ENCODE measurements at regions not wholly inside any gene's neighbourhood (a gene's known extent, or its start where the extent isn't known, plus 50 kb on each side); places are given as distances from the start of the nearest gene placed in this dataset.

DNA sequence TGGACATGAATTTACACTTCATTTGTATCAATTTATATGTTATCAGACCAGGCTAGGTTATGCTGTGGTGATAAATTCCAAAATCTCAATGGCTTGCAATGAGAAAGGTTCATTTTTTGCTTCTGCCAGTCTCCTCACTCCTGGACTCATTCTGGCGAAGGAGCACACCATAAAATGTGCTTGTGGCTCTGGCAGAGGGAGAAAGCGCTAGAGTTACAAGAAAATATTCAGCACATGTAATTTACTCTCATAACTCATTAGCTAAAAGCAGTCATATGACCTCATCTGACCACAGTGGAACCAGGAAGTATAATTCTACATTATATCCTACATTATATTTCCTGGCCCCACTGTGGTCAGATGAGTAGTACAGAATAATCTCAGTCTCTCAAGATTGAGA is 193.8 kb downstream of the BCHE start:
- Histone ChIP-seq H3K27ac (no peak overlapping the region), H3K36me3 (no peaks in the 10 kb centered on the region)

DNA sequence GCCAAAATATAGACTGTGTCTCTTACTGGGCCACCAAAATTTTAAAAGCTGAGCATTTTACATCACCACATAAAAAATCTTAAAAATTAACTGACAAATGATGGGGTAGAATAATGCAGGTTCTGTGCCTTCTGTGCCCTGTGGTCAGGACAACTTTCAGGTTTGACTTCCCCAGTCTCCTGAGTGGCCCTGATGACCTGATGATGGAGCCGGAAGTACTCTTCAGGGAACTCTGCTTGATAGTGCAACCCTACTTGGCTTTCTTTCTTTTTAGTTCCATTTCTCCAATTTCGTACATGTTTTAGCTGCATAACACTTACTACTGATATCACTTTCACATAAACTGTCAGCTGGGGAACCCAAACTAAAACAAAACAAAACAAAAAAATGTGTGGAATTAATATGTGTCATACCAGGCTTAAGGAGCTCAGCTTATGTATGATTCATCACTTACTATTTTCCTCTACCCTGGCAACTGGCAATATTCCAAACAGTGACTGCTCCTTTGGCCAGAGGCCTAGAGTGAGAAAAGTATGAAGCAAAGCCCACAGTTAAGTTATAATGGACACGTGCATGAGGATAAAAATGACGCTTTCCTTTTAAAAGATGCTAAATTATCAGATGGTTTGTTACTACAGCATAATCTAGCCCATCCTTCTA is 194.3 kb downstream of the BCHE start:
- intact Hi-C loops (cut with DNase I): no loop called here
- H3K9me3 ChIP-seq: no peaks in the 10 kb centered on the region
- 7 to 14% (median 10%) methylated on average over 4 of the region's 4 CpGs for WGBS, 3 donors
- peak in 2 of 5 donors; percentile 15 to 23 for DNase-seq
- no peaks in the 10 kb centered on the region for H3K36me3 ChIP-seq
- no peak overlapping the region for H3K27ac ChIP-seq
- TF ChIP-seq POLR2A (IDR thresholded peaks at IDR 0.05): no peak
- H3K4me3 ChIP-seq: no peak overlapping the region
- no peaks in the 10 kb centered on the region for H3K4me1 ChIP-seq (ENCODE audit: insufficient read depth)
- no peaks in the 10 kb centered on the region for H3K27me3 ChIP-seq

More for the DNA sequence above, 193.8 kb downstream of the BCHE start:
- TF ChIP-seq, protein P1, sequence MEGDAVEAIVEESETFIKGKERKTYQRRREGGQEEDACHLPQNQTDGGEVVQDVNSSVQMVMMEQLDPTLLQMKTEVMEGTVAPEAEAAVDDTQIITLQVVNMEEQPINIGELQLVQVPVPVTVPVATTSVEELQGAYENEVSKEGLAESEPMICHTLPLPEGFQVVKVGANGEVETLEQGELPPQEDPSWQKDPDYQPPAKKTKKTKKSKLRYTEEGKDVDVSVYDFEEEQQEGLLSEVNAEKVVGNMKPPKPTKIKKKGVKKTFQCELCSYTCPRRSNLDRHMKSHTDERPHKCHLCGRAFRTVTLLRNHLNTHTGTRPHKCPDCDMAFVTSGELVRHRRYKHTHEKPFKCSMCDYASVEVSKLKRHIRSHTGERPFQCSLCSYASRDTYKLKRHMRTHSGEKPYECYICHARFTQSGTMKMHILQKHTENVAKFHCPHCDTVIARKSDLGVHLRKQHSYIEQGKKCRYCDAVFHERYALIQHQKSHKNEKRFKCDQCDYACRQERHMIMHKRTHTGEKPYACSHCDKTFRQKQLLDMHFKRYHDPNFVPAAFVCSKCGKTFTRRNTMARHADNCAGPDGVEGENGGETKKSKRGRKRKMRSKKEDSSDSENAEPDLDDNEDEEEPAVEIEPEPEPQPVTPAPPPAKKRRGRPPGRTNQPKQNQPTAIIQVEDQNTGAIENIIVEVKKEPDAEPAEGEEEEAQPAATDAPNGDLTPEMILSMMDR (IDR thresholded peaks at IDR 0.05): no peak
- TF ChIP-seq POLR2A (IDR thresholded peaks at IDR 0.05) (no peak), EP300 (IDR thresholded peaks at IDR 0.05) (no peak)
- 78 to 82% (median 81%) methylated on average over 2 of the region's 2 CpGs for WGBS, 3 donors
- Histone ChIP-seq H3K27me3 (no peaks in the 10 kb centered on the region), H3K4me1 (ENCODE audit: insufficient read depth) (no peaks in the 10 kb centered on the region), H3K9me3 (no peaks in the 10 kb centered on the region), H3K4me3 (no peak overlapping the region)
- intact Hi-C loops (cut with DNase I): no loop called here
- DNase-seq: no peak

DNA sequence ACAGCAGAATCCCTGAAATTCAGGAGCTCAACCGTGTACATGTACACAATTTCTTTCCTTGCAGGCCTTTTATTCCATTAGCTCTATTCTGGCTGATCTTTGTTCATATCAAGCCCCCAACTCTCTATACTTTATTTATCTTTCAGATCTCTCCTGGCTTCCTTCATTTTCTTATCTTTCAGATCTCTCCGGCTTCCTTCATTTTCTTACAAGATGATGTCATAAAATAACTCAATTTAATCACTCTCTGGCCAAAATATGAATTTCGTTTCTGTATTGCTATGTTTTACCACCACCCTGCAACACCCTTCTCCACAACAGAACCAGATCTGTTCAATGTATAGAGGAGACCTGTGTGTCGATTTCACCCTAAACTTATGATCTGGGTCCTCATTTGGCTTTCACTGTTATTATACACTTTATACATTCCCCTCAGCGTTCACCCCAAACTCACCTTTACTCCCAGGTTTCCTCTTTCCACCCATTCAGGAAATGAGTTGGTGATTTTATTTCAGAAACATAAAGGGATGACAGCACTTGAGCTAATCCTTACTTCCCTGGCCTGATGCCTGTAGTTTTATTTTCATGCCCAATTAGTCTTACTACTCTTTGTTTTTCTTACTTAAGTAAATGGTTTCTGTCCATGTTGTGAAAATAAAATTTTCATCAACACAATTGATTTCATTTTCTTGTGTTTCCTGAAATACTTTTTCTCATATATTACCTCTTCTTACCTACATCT is 195.5 kb downstream of the BCHE start:
- no peaks in the 10 kb centered on the region for H3K9me3 ChIP-seq
- no peak overlapping the region for H3K27ac ChIP-seq
- no peaks in the 10 kb centered on the region for H3K4me1 ChIP-seq (ENCODE audit: insufficient read depth)
- TF ChIP-seq, protein P1 (IDR thresholded peaks at IDR 0.05): no peak
- TF ChIP-seq POLR2A (IDR thresholded peaks at IDR 0.05): no peak
- no peak for TF ChIP-seq EP300 (IDR thresholded peaks at IDR 0.05)
- no peaks in the 10 kb centered on the region for H3K36me3 ChIP-seq
- DNase-seq: no peak
- intact Hi-C loops (cut with DNase I): no loop called here
- whole genome bisulfite sequencing, 3 donors: 73 to 81% (median 75%) methylated on average over 5 of the region's 5 CpGs
- H3K4me3 ChIP-seq: no peak overlapping the region
- H3K27me3 ChIP-seq: no peaks in the 10 kb centered on the region

DNA sequence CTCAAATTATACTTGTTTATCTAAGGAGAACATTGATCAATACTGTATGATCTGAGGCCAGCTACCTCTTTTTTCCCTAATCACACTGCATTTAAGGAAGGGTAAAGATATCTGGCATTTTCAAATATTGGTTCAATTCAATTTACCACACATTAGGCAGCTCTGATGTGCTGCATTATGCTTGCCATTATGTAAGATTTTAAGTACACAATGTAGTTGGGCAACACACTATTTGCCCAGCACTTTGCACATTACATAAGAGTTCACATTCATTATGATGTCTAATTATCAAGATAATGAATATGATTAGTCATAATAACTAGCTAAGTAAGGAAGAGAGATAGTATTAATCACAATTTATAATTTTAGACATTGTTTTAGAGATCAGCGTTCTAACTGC is 196.3 kb downstream of the BCHE start:
- TF ChIP-seq, protein P1 (IDR thresholded peaks at IDR 0.05): no peak
- no peak for TF ChIP-seq EP300 (IDR thresholded peaks at IDR 0.05)
- Histone ChIP-seq H3K27ac (no peak overlapping the region), H3K4me1 (ENCODE audit: insufficient read depth) (no peaks in the 10 kb centered on the region), H3K27me3 (no peaks in the 10 kb centered on the region), H3K9me3 (no peaks in the 10 kb centered on the region), H3K36me3 (no peaks in the 10 kb centered on the region), H3K4me3 (no peak overlapping the region)
- intact Hi-C loops (cut with DNase I): no loop called here
- 84 to 92% (median 89%) methylated on average over 1 of the region's 1 CpG for WGBS, 3 donors
- DNase-seq: no peak

DNA sequence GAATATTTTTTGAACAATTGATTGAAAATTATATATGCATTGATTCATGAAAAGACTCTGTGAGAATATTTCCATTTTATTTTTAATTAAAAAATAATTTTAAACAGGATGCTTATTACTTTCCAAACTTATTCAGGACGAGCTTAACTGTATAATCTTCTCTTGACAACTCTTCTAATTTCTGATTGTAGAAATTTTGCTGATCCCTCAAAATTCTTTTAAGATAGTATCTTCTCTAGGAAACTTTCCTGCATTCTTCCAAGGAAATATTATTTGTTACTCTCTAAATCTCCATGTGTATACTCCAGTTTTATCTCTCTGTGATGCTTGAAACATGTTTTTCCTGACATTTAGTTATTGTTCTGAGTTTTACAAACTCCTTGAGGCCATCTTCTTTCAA is 197.2 kb downstream of the BCHE start:
- intact Hi-C loops (cut with DNase I): no loop called here
- Histone ChIP-seq H3K36me3 (no peaks in the 10 kb centered on the region), H3K4me1 (ENCODE audit: insufficient read depth) (no peaks in the 10 kb centered on the region), H3K27me3 (no peaks in the 10 kb centered on the region), H3K9me3 (no peaks in the 10 kb centered on the region), H3K4me3 (no peak overlapping the region), H3K27ac (no peak overlapping the region)
- TF ChIP-seq, protein P1 (IDR thresholded peaks at IDR 0.05): no peak
- TF ChIP-seq POLR2A (IDR thresholded peaks at IDR 0.05): no peak
- no peak for TF ChIP-seq EP300 (IDR thresholded peaks at IDR 0.05)
- DNase-seq: no peak
- 38 to 60% (median 40%) methylated on average over 1 of the region's 1 CpG for WGBS, 3 donors

Measured in ovary (tissue), 7 donors.